ENCODE measurements at regions not wholly inside any gene's neighbourhood (a gene's known extent, or its start where the extent isn't known, plus 50 kb on each side); places are given as distances from the start of the nearest gene placed in this dataset.

GRCh38 chr9:115540091-115540490 is 422.1 kb upstream of the TNC start:
- no peaks in the 10 kb centered on the region for H3K27me3 ChIP-seq (replicated peaks; ENCODE audit: control insufficient read depth, insufficient read depth, low read length)
- no peak overlapping the region for H3K4me3 ChIP-seq (replicated peaks; ENCODE audit: low read depth, low read length)
- TF ChIP-seq CTCF (IDR thresholded peaks at IDR 0.05; ENCODE audit: insufficient read depth, low read length, poor library complexity, severe bottlenecking) = no peak
- no peaks in the 10 kb centered on the region for H3K36me3 ChIP-seq (ENCODE audit: control insufficient read depth, insufficient read depth, low read length)
- no peak for DNase-seq (ENCODE audit: extremely low read depth, insufficient read length)

GRCh38 chr9:115543511-115543910 is 425.6 kb upstream of the TNC start:
- Histone ChIP-seq H3K4me3 (replicated peaks; ENCODE audit: low read depth, low read length) (no peak overlapping the region), H3K36me3 (ENCODE audit: control insufficient read depth, insufficient read depth, low read length) (no peaks in the 10 kb centered on the region), H3K27me3 (replicated peaks; ENCODE audit: control insufficient read depth, insufficient read depth, low read length) (no peaks in the 10 kb centered on the region; the same call in 1 of the 2 replicates)
- TF ChIP-seq CTCF (IDR thresholded peaks at IDR 0.05; ENCODE audit: insufficient read depth, low read length, poor library complexity, severe bottlenecking) = no peak
- no peak for DNase-seq (ENCODE audit: extremely low read depth, insufficient read length)

GRCh38 chr9:115548609-115549260 is 430.8 kb upstream of the TNC start:
- H3K27me3 ChIP-seq (replicated peaks; ENCODE audit: control insufficient read depth, insufficient read depth, low read length) = no peaks in the 10 kb centered on the region; the same call in 1 of the 2 replicates
- no peak for TF ChIP-seq CTCF (IDR thresholded peaks at IDR 0.05; ENCODE audit: insufficient read depth, low read length, poor library complexity, severe bottlenecking)
- no peak for DNase-seq (ENCODE audit: extremely low read depth, insufficient read length)
- H3K4me3 ChIP-seq (replicated peaks; ENCODE audit: low read depth, low read length) = no peak overlapping the region
- no peaks in the 10 kb centered on the region for H3K36me3 ChIP-seq (ENCODE audit: control insufficient read depth, insufficient read depth, low read length)

GRCh38 chr9:115551396-115551795 is 433.4 kb upstream of the TNC start:
- Histone ChIP-seq H3K4me3 (replicated peaks; ENCODE audit: low read depth, low read length) (no peak overlapping the region), H3K36me3 (ENCODE audit: control insufficient read depth, insufficient read depth, low read length) (no peaks in the 10 kb centered on the region), H3K27me3 (replicated peaks; ENCODE audit: control insufficient read depth, insufficient read depth, low read length) (no peaks in the 10 kb centered on the region)
- TF ChIP-seq CTCF (IDR thresholded peaks at IDR 0.05; ENCODE audit: insufficient read depth, low read length, poor library complexity, severe bottlenecking) = no peak
- DNase-seq (ENCODE audit: extremely low read depth, insufficient read length) = no peak

GRCh38 chr9:115553060-115553773 is 435.3 kb upstream of the TNC start:
- no peaks in the 10 kb centered on the region for H3K27me3 ChIP-seq (replicated peaks; ENCODE audit: control insufficient read depth, insufficient read depth, low read length)
- no peak for TF ChIP-seq CTCF (IDR thresholded peaks at IDR 0.05; ENCODE audit: insufficient read depth, low read length, poor library complexity, severe bottlenecking)
- H3K36me3 ChIP-seq (ENCODE audit: control insufficient read depth, insufficient read depth, low read length) = no peaks in the 10 kb centered on the region
- DNase-seq (ENCODE audit: extremely low read depth, insufficient read length) = no peak
- H3K4me3 ChIP-seq (replicated peaks; ENCODE audit: low read depth, low read length) = no peak overlapping the region

Measured in GM06990 (cell line).